Activated T-helper 17 cell treated with anti-CD3 and anti-CD28 coated beads, Interleukin-2, amount 50 U/mL, for 72 hours (primary cell): ENCODE measurements at regions not wholly inside any gene's neighbourhood (a gene's known extent, or its start where the extent isn't known, plus 50 kb on each side); places are given as distances from the start of the nearest gene placed in this dataset.

ENCODE experiments used
- ATAC-seq: fragments of 150-1000 bp; cut with Tn5 transposase; replicated peaks from 2 replicates; pipeline ENCODE4 v1.10.0; 2021; ENCODE audit warnings: mild to moderate bottlenecking, moderate library complexity
- H3K27ac Mint-ChIP-seq: one replicate; pipeline ENCODE4 v1.8.0; 2022; ENCODE audit warnings: mixed read lengths
- H3K27me3 Mint-ChIP-seq: one replicate; pipeline ENCODE4 v1.8.0; 2022; ENCODE audit warnings: mixed read lengths
- H3K36me3 Mint-ChIP-seq: one replicate; pipeline ENCODE4 v1.8.0; 2022; ENCODE audit warnings: low read depth, mild to moderate bottlenecking, mixed read lengths
- H3K4me1 Mint-ChIP-seq: one replicate; pipeline ENCODE4 v1.8.0; 2022; ENCODE audit warnings: mixed read lengths
- H3K4me3 Mint-ChIP-seq: one replicate; pipeline ENCODE4 v1.8.0; 2022; ENCODE audit warnings: mild to moderate bottlenecking, mixed read lengths
- H3K9me3 Mint-ChIP-seq: one replicate; pipeline ENCODE4 v1.8.0; 2022; ENCODE audit warnings: mixed read lengths

- Mint-ChIP-seq H3K36me3 (no peaks in the 10 kb centered on the region), H3K27me3 (no peaks in the 10 kb centered on the region), H3K4me3 (no peak overlapping the region), H3K27ac (no peak overlapping the region), H3K9me3 (peaks cover 21% of the 10 kb centered on the region), H3K4me1 (no peaks in the 10 kb centered on the region)
- ATAC-seq = no peak
These were observed 573.2 kb downstream of the BRINP3 start for GRCh38 chr1:189904509-189904908.

- H3K4me3 Mint-ChIP-seq = no peak overlapping the region
- H3K9me3 Mint-ChIP-seq = peaks cover 24% of the 10 kb centered on the region
- H3K27ac Mint-ChIP-seq = no peak overlapping the region
These were observed 569.6 kb downstream of the BRINP3 start for GRCh38 chr1:189908113-189908512.

GRCh38 chr1:189921613-189922012 lies 556.1 kb downstream of the BRINP3 start:
- ATAC-seq = no peak
- H3K4me1 Mint-ChIP-seq = no peaks in the 10 kb centered on the region
- H3K36me3 Mint-ChIP-seq = no peaks in the 10 kb centered on the region
- H3K4me3 Mint-ChIP-seq = no peak overlapping the region
- H3K27me3 Mint-ChIP-seq = no peaks in the 10 kb centered on the region
- no peak overlapping the region for H3K27ac Mint-ChIP-seq
- peaks cover 29% of the 10 kb centered on the region for H3K9me3 Mint-ChIP-seq

More at GRCh38 chr1:189908113-189908512, 569.6 kb downstream of the BRINP3 start:
- Mint-ChIP-seq H3K4me1 (no peaks in the 10 kb centered on the region), H3K36me3 (no peaks in the 10 kb centered on the region), H3K27me3 (no peaks in the 10 kb centered on the region)
- ATAC-seq = no peak

- peaks cover 21% of the 10 kb centered on the region for H3K9me3 Mint-ChIP-seq
- H3K27ac Mint-ChIP-seq = no peak overlapping the region
- H3K36me3 Mint-ChIP-seq = no peaks in the 10 kb centered on the region
- no peak overlapping the region for H3K4me3 Mint-ChIP-seq
- no peaks in the 10 kb centered on the region for H3K27me3 Mint-ChIP-seq
- no peak for ATAC-seq
- H3K4me1 Mint-ChIP-seq = no peaks in the 10 kb centered on the region
These were observed 550.0 kb downstream of the BRINP3 start for GRCh38 chr1:189927641-189928040.

GRCh38 chr1:189929501-189930099 lies 548.1 kb downstream of the BRINP3 start:
- ATAC-seq = no peak
- Mint-ChIP-seq H3K27me3 (no peaks in the 10 kb centered on the region), H3K4me1 (no peaks in the 10 kb centered on the region), H3K27ac (no peak overlapping the region), H3K36me3 (no peaks in the 10 kb centered on the region), H3K9me3 (peaks cover 16% of the 10 kb centered on the region), H3K4me3 (no peak overlapping the region)

- Mint-ChIP-seq H3K4me3 (no peak overlapping the region), H3K4me1 (no peaks in the 10 kb centered on the region), H3K27ac (no peak overlapping the region), H3K36me3 (no peaks in the 10 kb centered on the region), H3K9me3 (peaks cover 11% of the 10 kb centered on the region), H3K27me3 (no peaks in the 10 kb centered on the region)
- ATAC-seq = no peak
These were observed 540.8 kb downstream of the BRINP3 start for GRCh38 chr1:189936861-189937260.

- no peaks in the 10 kb centered on the region for H3K4me1 Mint-ChIP-seq
- H3K4me3 Mint-ChIP-seq = no peak overlapping the region
- H3K27me3 Mint-ChIP-seq = no peaks in the 10 kb centered on the region
- no peak overlapping the region for H3K27ac Mint-ChIP-seq
- no peaks in the 10 kb centered on the region for H3K36me3 Mint-ChIP-seq
- ATAC-seq = no peak
- H3K9me3 Mint-ChIP-seq = peaks cover 4% of the 10 kb centered on the region
These were observed 537.7 kb downstream of the BRINP3 start for GRCh38 chr1:189939967-189940366.

- Mint-ChIP-seq H3K4me1 (no peaks in the 10 kb centered on the region), H3K27ac (no peak overlapping the region), H3K4me3 (no peak overlapping the region), H3K36me3 (no peaks in the 10 kb centered on the region), H3K9me3 (peaks cover 2% of the 10 kb centered on the region), H3K27me3 (no peaks in the 10 kb centered on the region)
- ATAC-seq = no peak
These were observed 535.7 kb downstream of the BRINP3 start for GRCh38 chr1:189941922-189942321.

GRCh38 chr1:189958756-189959155 lies 518.9 kb downstream of the BRINP3 start:
- no peaks in the 10 kb centered on the region for H3K27me3 Mint-ChIP-seq
- ATAC-seq = no peak

GRCh38 chr1:189960769-189961168 lies 516.9 kb downstream of the BRINP3 start:
- H3K27ac Mint-ChIP-seq = no peak overlapping the region
- H3K36me3 Mint-ChIP-seq = no peaks in the 10 kb centered on the region
- no peak for ATAC-seq
- H3K4me1 Mint-ChIP-seq = no peaks in the 10 kb centered on the region
- peaks cover 7% of the 10 kb centered on the region for H3K9me3 Mint-ChIP-seq
- H3K27me3 Mint-ChIP-seq = no peaks in the 10 kb centered on the region
- no peak overlapping the region for H3K4me3 Mint-ChIP-seq

More at GRCh38 chr1:189958756-189959155, 518.9 kb downstream of the BRINP3 start:
- Mint-ChIP-seq H3K27ac (no peak overlapping the region), H3K36me3 (no peaks in the 10 kb centered on the region), H3K4me3 (no peak overlapping the region), H3K9me3 (peaks cover 9% of the 10 kb centered on the region), H3K4me1 (no peaks in the 10 kb centered on the region)

GRCh38 chr1:189962181-189962580 lies 515.5 kb downstream of the BRINP3 start:
- peaks cover 6% of the 10 kb centered on the region for H3K9me3 Mint-ChIP-seq
- ATAC-seq = no peak
- H3K27ac Mint-ChIP-seq = no peak overlapping the region
- no peaks in the 10 kb centered on the region for H3K4me1 Mint-ChIP-seq
- no peaks in the 10 kb centered on the region for H3K27me3 Mint-ChIP-seq
- H3K36me3 Mint-ChIP-seq = no peaks in the 10 kb centered on the region
- H3K4me3 Mint-ChIP-seq = no peak overlapping the region

- Mint-ChIP-seq H3K27me3 (no peaks in the 10 kb centered on the region), H3K4me1 (no peaks in the 10 kb centered on the region), H3K4me3 (no peak overlapping the region), H3K36me3 (no peaks in the 10 kb centered on the region), H3K27ac (no peak overlapping the region), H3K9me3 (peaks cover 19% of the 10 kb centered on the region)
- no peak for ATAC-seq
These were observed 507.1 kb downstream of the BRINP3 start for GRCh38 chr1:189970331-189971230.

- no peaks in the 10 kb centered on the region for H3K36me3 Mint-ChIP-seq
- no peak for ATAC-seq
These were observed 506.0 kb downstream of the BRINP3 start for GRCh38 chr1:189971656-189972055.

GRCh38 chr1:189977184-189977583 lies 500.5 kb downstream of the BRINP3 start:
- no peaks in the 10 kb centered on the region for H3K36me3 Mint-ChIP-seq
- H3K9me3 Mint-ChIP-seq = peaks cover 32% of the 10 kb centered on the region
- no peak overlapping the region for H3K4me3 Mint-ChIP-seq
- no peak for ATAC-seq
- H3K27me3 Mint-ChIP-seq = no peaks in the 10 kb centered on the region
- no peaks in the 10 kb centered on the region for H3K4me1 Mint-ChIP-seq
- H3K27ac Mint-ChIP-seq = no peak overlapping the region

More at GRCh38 chr1:189971656-189972055, 506.0 kb downstream of the BRINP3 start:
- Mint-ChIP-seq H3K27ac (no peak overlapping the region), H3K4me3 (no peak overlapping the region), H3K9me3 (peaks cover 24% of the 10 kb centered on the region), H3K4me1 (no peaks in the 10 kb centered on the region), H3K27me3 (no peaks in the 10 kb centered on the region)
